Omental fat pad (tissue), 3 donors: ENCODE measurements at regions not wholly inside any gene's neighbourhood (a gene's known extent, or its start where the extent isn't known, plus 50 kb on each side); places are given as distances from the start of the nearest gene placed in this dataset.

Source experiments
- ATAC-seq: fragments of 150-250 bp; one replicate; pipeline ENCODE4 v1.9.1; 2016; ENCODE audit warnings: mild to moderate bottlenecking, moderate library complexity; ENCODE audit not compliant: low FRiP score
- DNase-seq: peaks from one replicate; pipeline ENCODE4 v3.0.0-alpha.2; 2019; ENCODE audit warnings: low spot score
- CTCF ChIP-seq, 3 donors: fragments of 450-650 bp; IDR thresholded peaks; one replicate each; pipeline ENCODE4 v1.5.1; 2016 to 2017; ENCODE audit warnings: antibody characterized with exemption in 3 of 3, mild to moderate bottlenecking in 3 of 3, moderate library complexity in 2 of 3

GRCh38 chr13:29713839-29714238, 118.4 kb upstream of the SLC7A1 start:
- TF ChIP-seq CTCF (IDR thresholded peaks at IDR 0.05), result no peak
- ATAC-seq (no peak), DNase-seq (no peak)

- ATAC-seq, result no peak
- no peak for TF ChIP-seq CTCF (IDR thresholded peaks at IDR 0.05)
- no peak for DNase-seq
Measured at GRCh38 chr13:29711776-29712175, 116.3 kb upstream of the SLC7A1 start.

GRCh38 chr13:29710511-29710910, 115.0 kb upstream of the SLC7A1 start:
- DNase-seq (no peak), ATAC-seq (no peak)
- no peak for TF ChIP-seq CTCF (IDR thresholded peaks at IDR 0.05)

GRCh38 chr13:29709407-29710069, 114.0 kb upstream of the SLC7A1 start:
- DNase-seq (no peak), ATAC-seq (no peak)
- no peak for TF ChIP-seq CTCF (IDR thresholded peaks at IDR 0.05)

GRCh38 chr13:29707876-29708543, 112.5 kb upstream of the SLC7A1 start:
- ATAC-seq, result no peak
- no peak for TF ChIP-seq CTCF (IDR thresholded peaks at IDR 0.05)

GRCh38 chr13:29706923-29707322, 111.4 kb upstream of the SLC7A1 start:
- no peak for ATAC-seq
- no peak for TF ChIP-seq CTCF (IDR thresholded peaks at IDR 0.05)

More at GRCh38 chr13:29707876-29708543, 112.5 kb upstream of the SLC7A1 start:
- DNase-seq, result no peak

GRCh38 chr13:29704648-29705047, 109.2 kb upstream of the SLC7A1 start:
- no peak for DNase-seq
- no peak for TF ChIP-seq CTCF (IDR thresholded peaks at IDR 0.05)
- no peak for ATAC-seq

More at GRCh38 chr13:29706923-29707322, 111.4 kb upstream of the SLC7A1 start:
- DNase-seq, result no peak
